ENCODE measurements at regions not wholly inside any gene's neighbourhood (a gene's known extent, or its start where the extent isn't known, plus 50 kb on each side); places are given as distances from the start of the nearest gene placed in this dataset.
A peak's percentile ranks its signal among the peaks of the same experiment; 100 is the strongest.

- H3K27ac ChIP-seq (ENCODE audit: extremely low read depth, low read depth, low read length): no peak overlapping the region
- CTCF ChIA-PET: interaction anchor here (0.7 kb wide), 1 partner anchor 274 kb away, joined by 3 read pairs; no protein-coding TSS in a partner anchor
- no peaks in the 10 kb centered on the region for H3K9me3 ChIP-seq (ENCODE audit: control insufficient read depth, insufficient read depth, low read depth, low read length)
- no peaks in the 10 kb centered on the region for H3K36me3 ChIP-seq (ENCODE audit: control insufficient read depth in 2 of 2, insufficient read depth in 1 of 2, low read length in 2 of 2)
- POLR2A ChIA-PET: no interaction called here
- H3K4me1 ChIP-seq (ENCODE audit: control insufficient read depth, insufficient read depth, low read length): peaks cover 9% of the 10 kb centered on the region
- no peak overlapping the region for H3K4me3 ChIP-seq (ENCODE audit: low read depth, low read length)
- TF ChIP-seq ZBTB11 (tag by site-specific recombination; conservative IDR thresholded peaks at IDR 0.05; ENCODE audit: low read depth): no peak
- TF ChIP-seq EGR2 (tag by site-specific recombination; IDR thresholded peaks at IDR 0.05; ENCODE audit: low read depth): no peak; the same call in 1 of the 2 replicates
- no peak for TF ChIP-seq ZNF571 (tag by site-specific recombination; IDR thresholded peaks at IDR 0.05)
- no peak for TF ChIP-seq BCL11B (tag by site-specific recombination; IDR thresholded peaks at IDR 0.05; ENCODE audit: low read depth)
- no peak for TF ChIP-seq ZNF362 (tag by site-specific recombination; IDR thresholded peaks at IDR 0.05)
- TF ChIP-seq ZNF843 (tag by site-specific recombination; IDR thresholded peaks at IDR 0.05): peak; percentile 43; the same call in 1 of the 2 replicates
- no peak for TF ChIP-seq ZNF621 (tag by site-specific recombination; IDR thresholded peaks at IDR 0.05)
- 0 out of 2 replicates have a peak, but pooled peaks have one; percentile 17 for TF ChIP-seq ZBTB21 (tag by site-specific recombination; IDR thresholded peaks at IDR 0.05)
- no peak for TF ChIP-seq ZNF830 (tag by site-specific recombination; IDR thresholded peaks at IDR 0.05; ENCODE audit: low read depth)
- peak; percentile 49 for TF ChIP-seq ZNF335 (tag by site-specific recombination; conservative IDR thresholded peaks at IDR 0.05)
- TF ChIP-seq ZNF670 (tag by site-specific recombination; IDR thresholded peaks at IDR 0.05; ENCODE audit: low read depth): no peak
- no peak for TF ChIP-seq ZNF791 (tag by site-specific recombination; IDR thresholded peaks at IDR 0.05)
- no peak for TF ChIP-seq ZNF518A (tag by site-specific recombination; conservative IDR thresholded peaks at IDR 0.05; ENCODE audit: low read depth)
- TF ChIP-seq ZNF555 (tag by site-specific recombination; conservative IDR thresholded peaks at IDR 0.05): no peak
- no peak for TF ChIP-seq ZNF202 (tag by site-specific recombination; IDR thresholded peaks at IDR 0.05; ENCODE audit: borderline replicate concordance)
- no peak for TF ChIP-seq HOXA7 (CRISPR knock-in tag; IDR thresholded peaks at IDR 0.05; ENCODE audit: borderline replicate concordance)
- no peak for TF ChIP-seq ZNF394 (tag by site-specific recombination; IDR thresholded peaks at IDR 0.05; ENCODE audit: borderline replicate concordance)
- peak; percentile 48 for TF ChIP-seq FEZF1 (tag by site-specific recombination; IDR thresholded peaks at IDR 0.05)
- no peak for TF ChIP-seq ZSCAN4 (tag by site-specific recombination; IDR thresholded peaks at IDR 0.05)
- no peak for TF ChIP-seq ZNF629 (tag by site-specific recombination; IDR thresholded peaks at IDR 0.05)
- TF ChIP-seq ZNF660 (tag by site-specific recombination; IDR thresholded peaks at IDR 0.05): 0 out of 2 replicates have a peak, but pooled peaks have one; percentile 13
- no peak for TF ChIP-seq ZNF132 (tag by site-specific recombination; IDR thresholded peaks at IDR 0.05; ENCODE audit: borderline replicate concordance)
- TF ChIP-seq ZBTB20 (tag by site-specific recombination; IDR thresholded peaks at IDR 0.05): peak; percentile 83
- TF ChIP-seq ZNF398 (tag by site-specific recombination; IDR thresholded peaks at IDR 0.05): no peak
Measured at GRCh38 chr6:11848852-11849731, 70.5 kb upstream of the ADTRP start.
